ENCODE measurements at regions not wholly inside any gene's neighbourhood (a gene's known extent, or its start where the extent isn't known, plus 50 kb on each side); places are given as distances from the start of the nearest gene placed in this dataset.

DNA sequence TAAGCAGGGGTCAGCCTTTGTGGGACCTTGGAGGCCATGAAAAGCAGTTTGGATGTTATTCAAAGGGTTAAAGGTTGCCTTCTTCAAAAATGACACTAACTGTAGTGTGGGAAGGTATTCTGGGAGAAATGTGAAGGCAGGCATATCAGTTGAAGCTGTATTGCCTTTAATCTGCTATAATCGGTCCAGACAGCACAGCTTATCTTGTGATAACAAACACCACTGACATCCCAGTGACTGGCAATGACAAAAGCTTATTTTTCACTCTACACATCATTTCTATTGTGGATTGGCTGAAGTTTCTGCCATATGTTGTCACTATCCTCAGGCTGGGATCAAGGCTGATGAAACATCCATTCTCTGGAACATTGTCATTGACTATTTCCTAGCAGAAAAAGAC is 1149.2 kb downstream of the GRM8 start:
- TF ChIP-seq POLR2AphosphoS5 (IDR thresholded peaks at IDR 0.05; ENCODE audit: low read depth, low read length) (no peak), POLR2A (IDR thresholded peaks at IDR 0.05; ENCODE audit: low read depth, low read length) (no peak)
